K562 (cell line): ENCODE measurements at regions not wholly inside any gene's neighbourhood (a gene's known extent, or its start where the extent isn't known, plus 50 kb on each side); places are given as distances from the start of the nearest gene placed in this dataset.

Source experiments
- CUX1 ChIP-seq: fragments of 200-800 bp; sonication (Bioruptor generic); IDR thresholded peaks from 2 replicates; pipeline ENCODE4 v1.6.1; 2016; ENCODE audit warnings: missing genetic modification characterization, missing compliant biosample characterization
- ELF4 ChIP-seq: fragments of 450-650 bp; formaldehyde crosslinking; IDR thresholded peaks from 2 replicates; pipeline ENCODE4 v1.4.0; 2022; ENCODE audit warnings: missing genetic modification characterization
- HMGN3 ChIP-seq: IDR thresholded peaks from 2 replicates; pipeline ENCODE4 v1.6.1; 2011; ENCODE audit warnings: borderline replicate concordance, low read depth, mild to moderate bottlenecking, mixed read lengths, low read length; ENCODE audit not compliant: insufficient read length; ENCODE audit errors: extremely low read depth
- MTA3 ChIP-seq: fragments of 450-650 bp; formaldehyde crosslinking; IDR thresholded peaks from 2 replicates; pipeline ENCODE4 v1.6.1; 2017; ENCODE audit warnings: mild to moderate bottlenecking, borderline replicate concordance
- POLR2H ChIP-seq: IDR thresholded peaks from 2 replicates; pipeline ENCODE4 v1.6.1; 2016; ENCODE audit warnings: missing genetic modification characterization, low read depth, mild to moderate bottlenecking, control low read depth, missing compliant biosample characterization, moderate library complexity
- PRMT5 ChIP-seq: sonication (generic); formaldehyde crosslinking; IDR thresholded peaks from 2 replicates; pipeline ENCODE4 v1.5.0; 2020; ENCODE audit warnings: missing genetic modification reagents
- SAP30 ChIP-seq: fragments of 200-600 bp; sonication (generic); IDR thresholded peaks from 2 replicates; pipeline ENCODE4 v1.6.1; 2012; ENCODE audit warnings: borderline replicate concordance, low read depth, mild to moderate bottlenecking, moderate library complexity, low read length, control low read depth, inconsistent platforms; ENCODE audit not compliant: insufficient read depth, poor library complexity, severe bottlenecking

DNA sequence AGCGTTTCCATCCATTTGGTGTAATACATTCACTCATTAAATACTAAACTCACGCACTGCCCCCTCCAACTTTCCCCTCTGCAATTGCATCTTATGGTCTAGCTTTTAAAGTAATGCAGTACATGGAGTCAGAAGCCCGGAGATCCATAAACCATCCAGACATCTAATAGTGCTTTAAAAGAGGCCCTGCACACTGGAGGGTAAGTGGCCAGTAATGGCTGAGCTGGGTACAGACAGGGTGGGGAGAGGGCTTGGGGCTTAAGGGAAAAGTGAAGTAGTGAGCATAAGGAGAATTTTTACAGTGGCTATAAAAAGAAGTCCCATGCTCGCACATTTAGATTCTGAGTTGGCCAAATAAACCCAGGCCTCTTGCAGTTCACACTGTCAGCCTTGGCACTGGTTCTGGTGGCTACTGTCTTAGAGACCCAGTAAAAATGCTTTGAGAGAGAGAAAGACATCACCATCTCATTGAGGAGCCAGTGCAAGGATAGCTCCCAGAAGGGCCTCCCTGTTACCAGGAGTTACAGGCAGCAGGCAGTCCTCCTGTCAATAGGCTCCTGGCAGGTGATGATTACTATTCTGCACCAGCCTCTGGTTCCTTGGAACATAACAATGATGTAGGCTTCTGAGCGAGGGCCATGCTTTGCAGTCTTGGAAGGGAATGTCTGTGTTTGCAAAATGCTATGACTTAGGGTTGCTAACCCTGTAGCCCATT lies 112.6 kb upstream of the NEO1 start (continued):
- TF ChIP-seq CUX1 (CRISPR knock-in tag) = no peak
- TF ChIP-seq POLR2H (tag) = no peak
- no peak for TF ChIP-seq SAP30
- TF ChIP-seq MTA3 = no peak
- no peak for TF ChIP-seq PRMT5 (CRISPR knock-in tag)
- TF ChIP-seq ELF4 (CRISPR knock-in tag) = no peak
- TF ChIP-seq HMGN3 = no peak
